ENCODE measurements at regions not wholly inside any gene's neighbourhood (a gene's known extent, or its start where the extent isn't known, plus 50 kb on each side); places are given as distances from the start of the nearest gene placed in this dataset.
A peak's percentile ranks its signal among the peaks of the same experiment; 100 is the strongest.

DNA sequence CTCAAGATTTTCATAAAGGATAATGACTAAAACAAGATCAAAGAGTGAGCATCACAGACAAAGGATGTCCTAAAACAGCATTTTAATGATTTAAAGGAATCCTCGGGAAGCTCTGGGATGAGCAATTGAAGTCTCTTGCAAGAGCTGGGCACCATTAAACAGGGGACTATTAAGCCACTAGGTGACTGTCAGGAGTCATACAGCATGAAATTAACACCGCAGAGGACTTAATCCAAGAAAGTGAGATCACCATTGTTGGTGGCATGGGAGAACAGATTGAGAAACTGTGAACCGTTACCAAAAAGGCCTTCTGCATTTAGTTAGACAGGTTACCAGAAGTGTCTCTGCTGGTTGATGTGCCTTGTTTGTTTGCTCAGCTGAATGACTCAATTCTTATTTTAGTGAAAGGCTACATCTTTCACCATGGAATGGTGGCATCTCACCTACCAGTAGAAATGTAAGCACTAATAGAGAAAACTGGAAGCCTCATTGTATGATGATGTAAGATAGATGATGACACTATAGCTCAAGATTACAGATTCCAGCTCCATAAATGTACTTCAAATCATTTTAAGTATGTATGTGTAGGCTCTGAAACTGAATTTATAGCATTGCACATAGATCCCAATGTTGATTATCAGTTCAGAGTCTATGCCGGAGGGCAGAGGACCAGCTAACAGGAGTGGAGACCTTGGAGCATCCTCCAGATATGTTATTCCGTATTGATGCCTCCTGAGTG, 427.6 kb downstream of the SUCLG1 start:
- 35 to 38% methylated on average over 5 of the region's 5 CpGs for WGBS, 2 experiments (ENCODE audit: low coverage in 1 of 2, low lambda C conversion rate in 2 of 2, missing lambda C conversion rate in 2 of 2)
- H3K4me2 ChIP-seq (ENCODE audit: unreplicated experiment) = no peak overlapping the region
- DNase-seq = no peak
- no peak overlapping the region for H3K4me3 ChIP-seq
- no peaks in the 10 kb centered on the region for H3K4me1 ChIP-seq (ENCODE audit: insufficient read depth)
- TF ChIP-seq EZH2 (IDR thresholded peaks at IDR 0.05; ENCODE audit: insufficient read depth, poor library complexity, severe bottlenecking) (no peak), EZH2phosphoT487 (IDR thresholded peaks at IDR 0.05; ENCODE audit: insufficient read depth, low read depth) (no peak)
- no peak overlapping the region for H2AFZ ChIP-seq
- no peaks in the 10 kb centered on the region for H3F3A ChIP-seq (ENCODE audit: insufficient read depth)
- no peak overlapping the region for H3K27ac ChIP-seq
- no peaks in the 10 kb centered on the region for H3K9me3 ChIP-seq (ENCODE audit: low read depth)
- H3K36me3 ChIP-seq (ENCODE audit: low read depth) = no peaks in the 10 kb centered on the region
- in situ Hi-C loops (cut with MboI) = no loop called here
- H3K27me3 ChIP-seq (replicated peaks; ENCODE audit: insufficient read depth) = no peaks in the 10 kb centered on the region
- H3K79me2 ChIP-seq (ENCODE audit: insufficient read depth) = no peaks in the 10 kb centered on the region
- H4K20me1 ChIP-seq (ENCODE audit: insufficient read depth) = no peaks in the 10 kb centered on the region
- H3K9ac ChIP-seq = no peak overlapping the region
- H3K9me2 ChIP-seq (ENCODE audit: insufficient read depth) = no peaks in the 10 kb centered on the region

DNA sequence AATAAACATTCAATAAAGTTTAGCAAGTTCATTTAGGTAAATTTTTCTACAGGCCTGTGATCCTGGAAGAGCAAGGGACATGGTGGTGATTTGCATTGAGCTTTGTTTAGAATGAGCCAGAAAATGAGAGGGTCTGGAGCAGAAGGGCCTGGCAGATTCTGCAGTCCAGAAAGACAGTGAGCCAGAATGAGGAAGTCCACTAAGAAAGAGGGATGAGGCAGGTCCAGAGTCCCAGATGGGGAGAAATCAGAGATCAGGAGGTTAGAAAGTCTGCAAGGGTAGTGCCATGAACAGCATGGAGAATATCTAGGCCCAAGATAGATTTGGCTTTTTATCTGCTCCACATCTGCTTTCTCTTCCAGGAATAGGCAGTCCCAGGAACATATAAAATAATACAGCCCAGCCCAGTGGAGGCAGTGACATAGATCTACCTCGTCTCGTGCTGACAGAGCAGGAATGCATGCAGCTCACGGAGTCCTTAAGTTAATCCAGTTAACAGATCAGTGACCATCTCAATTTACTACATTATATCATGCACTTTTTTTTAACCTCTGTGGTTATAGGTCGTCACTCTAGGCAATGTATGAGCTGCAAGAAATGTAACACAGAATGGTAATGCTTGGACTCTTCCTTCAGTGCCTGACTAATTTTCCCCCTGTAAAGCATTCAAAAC, 429.0 kb downstream of the SUCLG1 start:
- 4 to 13% methylated on average over 4 of the region's 4 CpGs for WGBS, 2 experiments (ENCODE audit: low coverage in 1 of 2, low lambda C conversion rate in 2 of 2, missing lambda C conversion rate in 2 of 2)
- no peaks in the 10 kb centered on the region for H3K9me3 ChIP-seq (ENCODE audit: low read depth)
- no peaks in the 10 kb centered on the region for H4K20me1 ChIP-seq (ENCODE audit: insufficient read depth)
- no peak overlapping the region for H3K9ac ChIP-seq
- no peak overlapping the region for H3K4me3 ChIP-seq
- no peaks in the 10 kb centered on the region for H3K36me3 ChIP-seq (ENCODE audit: low read depth)
- no peak for DNase-seq
- no peaks in the 10 kb centered on the region for H3K9me2 ChIP-seq (ENCODE audit: insufficient read depth)
- H3K4me1 ChIP-seq (ENCODE audit: insufficient read depth) = no peaks in the 10 kb centered on the region
- H3K79me2 ChIP-seq (ENCODE audit: insufficient read depth) = no peaks in the 10 kb centered on the region
- H3K27ac ChIP-seq = no peak overlapping the region
- H3F3A ChIP-seq (ENCODE audit: insufficient read depth) = no peaks in the 10 kb centered on the region
- no peaks in the 10 kb centered on the region for H3K27me3 ChIP-seq (replicated peaks; ENCODE audit: insufficient read depth)
- in situ Hi-C loops (cut with MboI) = no loop called here
- H3K4me2 ChIP-seq (ENCODE audit: unreplicated experiment) = no peak overlapping the region
- no peak overlapping the region for H2AFZ ChIP-seq
- TF ChIP-seq EZH2 (IDR thresholded peaks at IDR 0.05; ENCODE audit: insufficient read depth, poor library complexity, severe bottlenecking) (no peak), EZH2phosphoT487 (IDR thresholded peaks at IDR 0.05; ENCODE audit: insufficient read depth, low read depth) (no peak)

GRCh38 chr2:84026818-84027217, 432.3 kb downstream of the SUCLG1 start:
- in situ Hi-C loops (cut with MboI) = no loop called here
- H3K9me3 ChIP-seq (ENCODE audit: low read depth) = no peaks in the 10 kb centered on the region
- H3F3A ChIP-seq (ENCODE audit: insufficient read depth) = no peaks in the 10 kb centered on the region
- no peak overlapping the region for H3K4me2 ChIP-seq (ENCODE audit: unreplicated experiment)
- no peak overlapping the region for H3K4me3 ChIP-seq
- H3K4me1 ChIP-seq (ENCODE audit: insufficient read depth) = no peaks in the 10 kb centered on the region
- 44 to 53% methylated on average over 3 of the region's 3 CpGs for WGBS, 2 experiments (ENCODE audit: low coverage in 1 of 2, low lambda C conversion rate in 2 of 2, missing lambda C conversion rate in 2 of 2)
- TF ChIP-seq EZH2 (IDR thresholded peaks at IDR 0.05; ENCODE audit: insufficient read depth, poor library complexity, severe bottlenecking) = no peak
- no peak for TF ChIP-seq EZH2phosphoT487 (IDR thresholded peaks at IDR 0.05; ENCODE audit: insufficient read depth, low read depth)
- no peaks in the 10 kb centered on the region for H3K27me3 ChIP-seq (replicated peaks; ENCODE audit: insufficient read depth)
- no peaks in the 10 kb centered on the region for H3K36me3 ChIP-seq (ENCODE audit: low read depth)
- H4K20me1 ChIP-seq (ENCODE audit: insufficient read depth) = no peaks in the 10 kb centered on the region
- no peak for DNase-seq
- H3K79me2 ChIP-seq (ENCODE audit: insufficient read depth) = no peaks in the 10 kb centered on the region
- no peak overlapping the region for H3K27ac ChIP-seq
- no peaks in the 10 kb centered on the region for H3K9me2 ChIP-seq (ENCODE audit: insufficient read depth)
- H3K9ac ChIP-seq = no peak overlapping the region
- no peak overlapping the region for H2AFZ ChIP-seq

- H3K9me2 ChIP-seq (ENCODE audit: insufficient read depth) = no peaks in the 10 kb centered on the region
- WGBS, 2 experiments (ENCODE audit: low coverage in 1 of 2, low lambda C conversion rate in 2 of 2, missing lambda C conversion rate in 2 of 2) = 30 to 33% methylated on average over 5 of the region's 5 CpGs
Measured at GRCh38 chr2:84022810-84023431, 436.2 kb downstream of the SUCLG1 start.

More at GRCh38 chr2:84022810-84023431, 436.2 kb downstream of the SUCLG1 start:
- TF ChIP-seq EZH2 (IDR thresholded peaks at IDR 0.05; ENCODE audit: insufficient read depth, poor library complexity, severe bottlenecking) = no peak
- Histone ChIP-seq H3K9ac (no peak overlapping the region), H3K79me2 (ENCODE audit: insufficient read depth) (no peaks in the 10 kb centered on the region), H3K9me3 (ENCODE audit: low read depth) (no peaks in the 10 kb centered on the region), H3K27me3 (replicated peaks; ENCODE audit: insufficient read depth) (no peaks in the 10 kb centered on the region), H3K4me1 (ENCODE audit: insufficient read depth) (no peaks in the 10 kb centered on the region), H3K36me3 (ENCODE audit: low read depth) (no peaks in the 10 kb centered on the region), H3K4me3 (no peak overlapping the region), H3K4me2 (ENCODE audit: unreplicated experiment) (no peak overlapping the region), H2AFZ (peak overlapping the region; percentile 30; the same call in 1 of the 2 replicates), H3F3A (ENCODE audit: insufficient read depth) (no peaks in the 10 kb centered on the region), H3K27ac (no peak overlapping the region), H4K20me1 (ENCODE audit: insufficient read depth) (no peaks in the 10 kb centered on the region)
- DNase-seq = peak; percentile 53
- in situ Hi-C loops (cut with MboI) = no loop called here

All from GM23248 (cell line).